NCI-H146 treated with DMSO at 0.1 percent for 48 hours (cell line): ENCODE measurements at regions not wholly inside any gene's neighbourhood (a gene's known extent, or its start where the extent isn't known, plus 50 kb on each side); places are given as distances from the start of the nearest gene placed in this dataset.

Experiments used
- DNase-seq: peaks from one replicate; lab custom pipeline; 2025; ENCODE audit not compliant: unreplicated experiment; lab: John Stamatoyannopoulos, UW

DNA sequence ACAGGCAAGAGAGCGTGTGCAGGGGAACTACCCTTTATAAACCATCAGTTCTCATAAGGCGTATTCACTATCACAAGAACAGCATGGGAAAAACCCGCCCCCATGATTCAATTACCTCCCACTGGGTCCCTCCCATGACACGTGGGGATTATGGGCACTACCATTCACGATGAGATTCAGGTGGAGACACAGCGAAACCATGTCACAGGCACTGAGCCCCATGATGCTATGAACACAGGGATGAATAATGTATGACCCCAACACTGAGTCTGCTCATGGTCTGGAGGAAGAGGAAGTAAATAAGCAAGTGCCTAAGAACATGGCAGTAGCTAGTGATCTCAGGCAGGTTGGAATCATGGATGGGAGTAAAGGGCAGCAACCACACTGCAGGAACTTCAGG is 281.0 kb upstream of the ZNF462 start:
- no peak for DNase-seq

DNA sequence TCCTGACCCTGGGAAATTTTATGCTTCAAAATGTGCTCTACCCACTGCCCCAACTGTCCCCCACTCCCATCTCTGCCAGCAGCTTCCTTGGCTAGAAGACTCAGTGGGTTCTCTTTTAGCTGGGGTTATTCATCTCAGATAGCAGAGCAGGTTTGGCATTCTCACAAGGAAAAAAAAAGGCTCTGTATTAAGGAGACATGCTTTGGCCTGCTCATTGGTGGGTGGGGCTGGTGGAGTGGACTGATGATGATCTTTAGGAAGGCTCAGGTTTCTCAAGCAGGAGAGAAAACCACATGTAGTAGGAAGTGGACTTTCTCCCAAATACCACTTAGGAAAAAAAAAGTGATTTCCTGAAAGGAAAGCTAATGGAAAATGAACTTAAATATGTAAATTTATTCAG is 279.2 kb upstream of the ZNF462 start:
- no peak for DNase-seq

- no peak for DNase-seq
Observed at GRCh38 chr9:106587042-106587441, 275.9 kb upstream of the ZNF462 start.

GRCh38 chr9:106588626-106589025 is 274.3 kb upstream of the ZNF462 start:
- no peak for DNase-seq

GRCh38 chr9:106590759-106591505 is 272.0 kb upstream of the ZNF462 start:
- no peak for DNase-seq

DNA sequence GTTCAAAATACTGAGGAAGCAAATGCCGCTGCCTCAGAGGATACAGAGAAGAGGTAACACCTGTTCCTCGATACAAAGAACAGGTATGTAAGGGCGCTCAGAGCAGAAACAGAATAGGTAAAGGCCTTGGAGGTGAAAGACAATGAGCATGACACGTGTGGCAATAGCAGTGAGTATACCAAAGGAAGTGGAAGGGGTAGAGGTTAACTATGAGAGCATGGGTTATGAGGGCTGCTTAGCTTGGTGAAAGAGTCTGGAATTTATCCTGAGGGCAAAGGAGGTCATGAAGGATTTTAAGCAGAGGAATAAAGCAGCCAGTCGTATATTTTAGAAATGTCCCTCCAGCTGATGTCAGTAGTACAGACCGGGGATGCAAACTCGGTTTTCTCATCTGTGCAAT is 269.8 kb upstream of the ZNF462 start:
- no peak for DNase-seq

- no peak for DNase-seq
Observed at GRCh38 chr9:106596984-106597383, 266.0 kb upstream of the ZNF462 start.

- no peak for DNase-seq
Observed at GRCh38 chr9:106600955-106601560, 261.9 kb upstream of the ZNF462 start.

DNA sequence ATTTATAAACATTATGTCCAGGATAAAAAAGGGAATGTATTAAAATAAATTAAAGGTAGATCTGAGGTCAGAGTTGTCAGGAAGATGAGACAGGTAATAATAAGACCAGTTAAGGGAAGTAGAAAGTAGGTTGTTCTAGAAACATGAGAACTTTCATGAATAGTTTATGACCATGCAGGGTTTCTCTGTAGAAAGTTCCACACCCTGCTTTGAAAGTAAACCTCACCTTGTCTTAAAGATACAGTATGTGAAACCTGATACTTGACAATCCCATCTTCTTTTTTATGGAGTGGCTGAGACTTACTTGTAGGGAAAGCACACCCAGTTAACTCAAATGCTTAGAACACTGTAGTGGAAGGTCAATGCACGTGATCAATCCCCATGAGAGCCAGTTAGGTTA is 260.6 kb upstream of the ZNF462 start:
- DNase-seq: no peak

GRCh38 chr9:106613250-106613737 is 249.7 kb upstream of the ZNF462 start:
- DNase-seq: no peak

GRCh38 chr9:106615118-106615889 is 247.7 kb upstream of the ZNF462 start:
- DNase-seq: no peak

DNA sequence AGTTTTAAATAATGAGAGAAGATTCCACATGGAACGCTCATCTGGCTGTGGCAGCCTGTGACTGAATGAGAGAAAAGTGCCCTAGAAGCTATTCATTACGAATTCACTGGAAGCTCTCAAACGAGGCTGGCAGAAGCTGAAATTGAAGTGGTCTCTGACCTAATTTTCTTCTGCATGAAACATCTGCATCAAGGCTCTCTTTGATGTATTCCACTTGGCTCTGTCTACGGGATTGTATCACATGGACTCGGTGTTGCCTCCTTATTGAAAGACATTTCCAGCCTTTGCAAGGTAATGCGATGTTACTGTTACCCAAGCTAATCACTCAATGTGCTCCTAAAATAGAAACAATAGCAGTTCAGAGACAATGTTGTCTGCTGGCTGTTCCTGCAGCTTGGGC is 246.9 kb upstream of the ZNF462 start:
- no peak for DNase-seq

DNA sequence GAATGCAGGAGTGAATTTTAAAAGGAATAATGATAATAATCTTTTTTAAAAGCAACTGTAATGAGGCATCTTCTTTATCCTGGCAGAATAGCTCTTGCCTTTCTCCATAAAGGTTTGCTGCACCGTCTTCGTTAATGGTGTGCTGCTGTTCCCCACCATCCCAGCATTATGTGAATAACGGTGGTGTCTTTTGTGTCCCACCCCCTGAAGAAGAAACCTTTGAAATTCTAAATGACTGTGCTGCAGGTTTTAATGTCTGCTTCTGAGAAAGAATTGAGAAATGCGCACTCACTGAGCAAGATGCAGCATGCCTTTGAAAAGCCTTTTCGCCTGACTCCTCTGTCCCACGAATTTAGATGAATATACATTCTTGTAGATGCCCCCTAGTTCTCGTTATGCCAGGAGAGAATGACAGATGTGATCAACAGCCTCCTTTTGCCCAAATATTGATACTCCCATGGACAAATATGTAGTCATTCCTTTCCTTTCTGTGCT is 246.1 kb upstream of the ZNF462 start:
- no peak for DNase-seq

- DNase-seq: no peak
Observed at GRCh38 chr9:106619211-106619610, 243.8 kb upstream of the ZNF462 start.

GRCh38 chr9:106620081-106620480 is 242.9 kb upstream of the ZNF462 start:
- no peak for DNase-seq

DNA sequence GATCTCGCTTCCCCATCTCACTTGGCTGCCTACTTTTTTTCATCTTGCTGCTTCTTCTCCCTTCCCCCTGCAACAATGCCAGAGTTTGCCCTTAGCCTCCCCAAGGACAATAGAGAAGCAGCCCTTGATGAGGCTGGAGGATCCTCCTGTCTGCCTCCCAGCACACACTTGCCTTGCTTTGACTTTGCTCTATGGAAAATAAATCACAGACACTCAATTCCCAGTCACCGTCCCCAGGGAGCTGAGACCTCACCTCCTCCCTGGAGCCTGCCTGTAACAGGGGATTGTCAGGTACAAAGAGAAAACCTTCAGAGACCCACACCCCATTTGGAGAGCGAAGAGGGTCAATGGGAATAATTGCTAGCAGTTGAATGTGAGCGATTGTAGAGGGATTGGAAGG is 242.1 kb upstream of the ZNF462 start:
- no peak for DNase-seq

GRCh38 chr9:106621313-106622163 is 241.4 kb upstream of the ZNF462 start:
- no peak for DNase-seq

DNA sequence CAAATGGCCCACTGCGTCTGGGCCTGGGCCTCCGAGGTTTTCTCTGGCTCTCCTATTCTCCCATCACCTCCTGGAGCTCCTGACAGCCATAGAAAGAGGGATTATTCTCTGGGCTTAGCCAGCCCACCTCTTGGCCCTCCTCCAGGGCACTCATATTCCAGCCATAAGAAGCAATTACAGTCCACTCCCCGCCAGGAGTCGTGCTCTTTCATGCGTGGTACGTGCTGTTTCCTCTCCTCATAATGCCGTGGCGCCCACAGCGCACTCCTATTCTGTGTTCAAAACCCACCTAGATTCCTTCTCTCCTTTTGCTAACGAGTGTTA is 240.8 kb upstream of the ZNF462 start:
- DNase-seq: no peak

- no peak for DNase-seq
Observed at GRCh38 chr9:106623558-106623957, 239.4 kb upstream of the ZNF462 start.

- DNase-seq: no peak
Observed at GRCh38 chr9:106625259-106625789, 237.6 kb upstream of the ZNF462 start.

GRCh38 chr9:106626936-106627335 is 236.0 kb upstream of the ZNF462 start:
- no peak for DNase-seq
